ACC112 (cell line): ENCODE measurements at regions not wholly inside any gene's neighbourhood (a gene's known extent, or its start where the extent isn't known, plus 50 kb on each side); places are given as distances from the start of the nearest gene placed in this dataset.
A peak's percentile ranks its signal among the peaks of the same experiment; 100 is the strongest.

Source experiments
- H2AFZ ChIP-seq: fragments of 200-600 bp; sonication (generic); one replicate; pipeline ENCODE4 v1.6.0; 2017; ENCODE audit warnings: antibody characterized with exemption, low read length; ENCODE audit not compliant: unreplicated experiment
- H3K27ac ChIP-seq: fragments of 200-600 bp; sonication (generic); 2 replicates; pipeline ENCODE4 v1.5.1; 2014; ENCODE audit warnings: low read depth, mild to moderate bottlenecking, antibody characterized with exemption, low read length, moderate library complexity
- H3K27me3 ChIP-seq: fragments of 200-600 bp; sonication (generic); 2 replicates; pipeline ENCODE4 v1.6.1; 2014; ENCODE audit warnings: mild to moderate bottlenecking, antibody characterized with exemption, low read length, moderate library complexity, mixed read lengths; ENCODE audit not compliant: insufficient read depth
- H3K36me3 ChIP-seq: fragments of 200-600 bp; sonication (generic); 2 replicates; pipeline ENCODE4 v1.6.1; 2016; ENCODE audit warnings: mild to moderate bottlenecking, antibody characterized with exemption, low read length, moderate library complexity, mixed read lengths; ENCODE audit not compliant: insufficient read depth
- H3K4me1 ChIP-seq: fragments of 200-600 bp; sonication (generic); one replicate; pipeline ENCODE4 v1.6.1; 2016; ENCODE audit warnings: low read length, mixed read lengths; ENCODE audit not compliant: insufficient read depth, unreplicated experiment, control insufficient read depth
- H3K4me3 ChIP-seq: fragments of 200-600 bp; sonication (generic); 2 replicates; pipeline ENCODE4 v1.5.1; 2014; ENCODE audit warnings: mild to moderate bottlenecking, low read depth, low read length
- H3K79me2 ChIP-seq: fragments of 200-600 bp; sonication (generic); one replicate; pipeline ENCODE4 v1.6.0; 2016; ENCODE audit warnings: low read length; ENCODE audit not compliant: control insufficient read depth, unreplicated experiment, insufficient read depth

GRCh38 chr2:192773044-192773443 is 578.3 kb upstream of the TMEFF2 start:
- Histone ChIP-seq H3K27me3 (no peaks in the 10 kb centered on the region), H2AFZ (no peak overlapping the region), H3K79me2 (no peaks in the 10 kb centered on the region), H3K36me3 (no peaks in the 10 kb centered on the region), H3K4me1 (peaks cover 2% of the 10 kb centered on the region), H3K27ac (no peak overlapping the region), H3K4me3 (no peak overlapping the region)

GRCh38 chr2:192749611-192750200 is 555.0 kb upstream of the TMEFF2 start:
- Histone ChIP-seq H3K79me2 (no peaks in the 10 kb centered on the region), H3K27ac (no peak overlapping the region), H2AFZ (no peak overlapping the region), H3K4me3 (no peak overlapping the region), H3K36me3 (no peaks in the 10 kb centered on the region), H3K4me1 (peaks cover 11% of the 10 kb centered on the region), H3K27me3 (no peaks in the 10 kb centered on the region; the same call in 1 of the 2 replicates)

GRCh38 chr2:192741889-192742288 is 547.2 kb upstream of the TMEFF2 start:
- no peak overlapping the region for H2AFZ ChIP-seq

GRCh38 chr2:192735447-192735846 is 540.7 kb upstream of the TMEFF2 start:
- H3K27ac ChIP-seq: no peak overlapping the region
- H3K4me1 ChIP-seq: no peaks in the 10 kb centered on the region
- H3K27me3 ChIP-seq: no peaks in the 10 kb centered on the region
- no peak overlapping the region for H2AFZ ChIP-seq
- H3K4me3 ChIP-seq: no peak overlapping the region
- H3K36me3 ChIP-seq: no peaks in the 10 kb centered on the region
- H3K79me2 ChIP-seq: no peaks in the 10 kb centered on the region

More at GRCh38 chr2:192741889-192742288, 547.2 kb upstream of the TMEFF2 start:
- H3K36me3 ChIP-seq: no peaks in the 10 kb centered on the region
- H3K27me3 ChIP-seq: no peaks in the 10 kb centered on the region
- H3K4me3 ChIP-seq: no peak overlapping the region
- H3K27ac ChIP-seq: no peak overlapping the region
- H3K79me2 ChIP-seq: no peaks in the 10 kb centered on the region
- no peaks in the 10 kb centered on the region for H3K4me1 ChIP-seq

- Histone ChIP-seq H2AFZ (no peak overlapping the region), H3K79me2 (no peaks in the 10 kb centered on the region)
Measured at GRCh38 chr2:192729369-192729768, 534.6 kb upstream of the TMEFF2 start.

GRCh38 chr2:192725991-192726390 is 531.3 kb upstream of the TMEFF2 start:
- no peaks in the 10 kb centered on the region for H3K4me1 ChIP-seq
- no peak overlapping the region for H3K4me3 ChIP-seq
- H3K27ac ChIP-seq: no peak overlapping the region
- H3K27me3 ChIP-seq: no peaks in the 10 kb centered on the region
- H3K79me2 ChIP-seq: no peaks in the 10 kb centered on the region
- H2AFZ ChIP-seq: no peak overlapping the region
- H3K36me3 ChIP-seq: no peaks in the 10 kb centered on the region

More at GRCh38 chr2:192729369-192729768, 534.6 kb upstream of the TMEFF2 start:
- Histone ChIP-seq H3K4me1 (no peaks in the 10 kb centered on the region), H3K4me3 (no peak overlapping the region), H3K27me3 (no peaks in the 10 kb centered on the region), H3K36me3 (no peaks in the 10 kb centered on the region), H3K27ac (no peak overlapping the region)

- no peaks in the 10 kb centered on the region for H3K36me3 ChIP-seq
- H3K27ac ChIP-seq: no peak overlapping the region
- no peaks in the 10 kb centered on the region for H3K27me3 ChIP-seq
- no peak overlapping the region for H2AFZ ChIP-seq
- H3K4me3 ChIP-seq: no peak overlapping the region
- H3K4me1 ChIP-seq: no peaks in the 10 kb centered on the region
- no peaks in the 10 kb centered on the region for H3K79me2 ChIP-seq
Measured at GRCh38 chr2:192719629-192720028, 524.9 kb upstream of the TMEFF2 start.

GRCh38 chr2:192718340-192718739 is 523.6 kb upstream of the TMEFF2 start:
- Histone ChIP-seq H3K27ac (no peak overlapping the region), H3K27me3 (no peaks in the 10 kb centered on the region), H3K4me3 (no peak overlapping the region), H3K79me2 (no peaks in the 10 kb centered on the region), H3K4me1 (no peaks in the 10 kb centered on the region), H2AFZ (no peak overlapping the region), H3K36me3 (no peaks in the 10 kb centered on the region)

- Histone ChIP-seq H3K4me3 (no peak overlapping the region), H3K27me3 (no peaks in the 10 kb centered on the region), H2AFZ (no peak overlapping the region), H3K27ac (no peak overlapping the region), H3K4me1 (no peaks in the 10 kb centered on the region), H3K79me2 (no peaks in the 10 kb centered on the region), H3K36me3 (no peaks in the 10 kb centered on the region)
Measured at GRCh38 chr2:192700934-192701333, 506.2 kb upstream of the TMEFF2 start.

- Histone ChIP-seq H3K4me3 (no peak overlapping the region), H2AFZ (no peak overlapping the region), H3K27me3 (no peaks in the 10 kb centered on the region)
Measured at GRCh38 chr2:192697880-192698279, 503.1 kb upstream of the TMEFF2 start.

GRCh38 chr2:192696857-192697256 is 502.1 kb upstream of the TMEFF2 start:
- H2AFZ ChIP-seq: peak overlapping the region; percentile 79
- H3K4me1 ChIP-seq: no peaks in the 10 kb centered on the region
- no peak overlapping the region for H3K27ac ChIP-seq
- H3K36me3 ChIP-seq: no peaks in the 10 kb centered on the region
- peak overlapping the region; percentile 46 for H3K4me3 ChIP-seq
- H3K79me2 ChIP-seq: no peaks in the 10 kb centered on the region
- no peaks in the 10 kb centered on the region for H3K27me3 ChIP-seq

More at GRCh38 chr2:192697880-192698279, 503.1 kb upstream of the TMEFF2 start:
- no peaks in the 10 kb centered on the region for H3K79me2 ChIP-seq
- H3K4me1 ChIP-seq: no peaks in the 10 kb centered on the region
- no peaks in the 10 kb centered on the region for H3K36me3 ChIP-seq
- no peak overlapping the region for H3K27ac ChIP-seq
